ENCODE measurements at regions not wholly inside any gene's neighbourhood (a gene's known extent, or its start where the extent isn't known, plus 50 kb on each side); places are given as distances from the start of the nearest gene placed in this dataset.
A peak's percentile ranks its signal among the peaks of the same experiment; 100 is the strongest.

- H3K4me2 ChIP-seq (ENCODE audit: unreplicated experiment): no peak overlapping the region
- H3K4me1 ChIP-seq (ENCODE audit: insufficient read depth): no peaks in the 10 kb centered on the region
- TF ChIP-seq EZH2 (IDR thresholded peaks at IDR 0.05; ENCODE audit: insufficient read depth, poor library complexity, severe bottlenecking) (no peak), EZH2phosphoT487 (IDR thresholded peaks at IDR 0.05; ENCODE audit: insufficient read depth, low read depth) (no peak)
- DNase-seq: no peak
- H3K27me3 ChIP-seq (replicated peaks; ENCODE audit: insufficient read depth): no peaks in the 10 kb centered on the region
- no peaks in the 10 kb centered on the region for H3K36me3 ChIP-seq (ENCODE audit: low read depth)
- in situ Hi-C loops (cut with MboI): no loop called here
- H3K79me2 ChIP-seq (ENCODE audit: insufficient read depth): no peaks in the 10 kb centered on the region
- H3F3A ChIP-seq (ENCODE audit: insufficient read depth): no peaks in the 10 kb centered on the region
- H3K9me2 ChIP-seq (ENCODE audit: insufficient read depth): no peaks in the 10 kb centered on the region
- H3K4me3 ChIP-seq: no peak overlapping the region
- no peak overlapping the region for H3K9ac ChIP-seq
- no peak overlapping the region for H3K27ac ChIP-seq
- H3K9me3 ChIP-seq (ENCODE audit: low read depth): no peaks in the 10 kb centered on the region
- no peaks in the 10 kb centered on the region for H4K20me1 ChIP-seq (ENCODE audit: insufficient read depth)
- no peak overlapping the region for H2AFZ ChIP-seq
Measured at GRCh38 chr2:56515399-56515798, 331.6 kb downstream of the CCDC85A start.

- Histone ChIP-seq H3K27me3 (replicated peaks; ENCODE audit: insufficient read depth) (no peaks in the 10 kb centered on the region), H3K9me2 (ENCODE audit: insufficient read depth) (no peaks in the 10 kb centered on the region), H3K4me1 (ENCODE audit: insufficient read depth) (peaks cover 6% of the 10 kb centered on the region; the same call in 1 of the 2 replicates), H3K36me3 (ENCODE audit: low read depth) (no peaks in the 10 kb centered on the region), H3F3A (ENCODE audit: insufficient read depth) (no peaks in the 10 kb centered on the region), H3K4me3 (no peak overlapping the region), H3K9me3 (ENCODE audit: low read depth) (no peaks in the 10 kb centered on the region), H3K27ac (no peak overlapping the region), H4K20me1 (ENCODE audit: insufficient read depth) (no peaks in the 10 kb centered on the region), H3K4me2 (ENCODE audit: unreplicated experiment) (no peak overlapping the region), H3K9ac (no peak overlapping the region), H3K79me2 (ENCODE audit: insufficient read depth) (no peaks in the 10 kb centered on the region), H2AFZ (no peak overlapping the region)
- TF ChIP-seq EZH2 (IDR thresholded peaks at IDR 0.05; ENCODE audit: insufficient read depth, poor library complexity, severe bottlenecking) (no peak), EZH2phosphoT487 (IDR thresholded peaks at IDR 0.05; ENCODE audit: insufficient read depth, low read depth) (no peak)
- DNase-seq: peak; percentile 5
- 19 to 21% methylated on average over 1 of the region's 1 CpG for WGBS, 2 experiments (ENCODE audit: low coverage in 1 of 2, low lambda C conversion rate in 2 of 2, missing lambda C conversion rate in 2 of 2)
- in situ Hi-C loops (cut with MboI): no loop called here
Measured at GRCh38 chr2:56519806-56520205, 336.0 kb downstream of the CCDC85A start.

DNA sequence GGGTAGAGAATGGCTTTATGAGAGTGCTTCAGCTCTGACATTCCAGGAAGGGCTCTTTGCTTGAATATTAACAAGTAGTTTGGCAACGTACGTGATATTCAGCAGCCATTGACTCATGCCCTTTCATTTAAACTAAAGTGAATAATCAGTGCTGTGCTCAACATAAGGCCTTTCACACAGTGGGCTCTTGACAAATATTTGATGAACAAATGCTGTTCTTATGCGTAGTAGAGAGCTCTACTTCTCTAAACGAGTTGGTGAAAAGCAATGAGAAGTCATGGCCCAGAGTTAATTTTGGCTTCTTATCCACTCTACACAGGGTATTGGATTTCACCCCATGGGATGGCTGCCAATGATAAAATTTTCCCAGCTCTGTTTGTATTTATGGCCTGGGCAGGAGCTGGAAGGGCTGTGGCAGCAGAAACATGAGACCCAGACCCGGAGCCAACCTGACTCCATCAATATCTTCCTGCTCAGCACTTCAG is 338.9 kb downstream of the CCDC85A start:
- no peaks in the 10 kb centered on the region for H3K27me3 ChIP-seq (replicated peaks; ENCODE audit: insufficient read depth)
- no peaks in the 10 kb centered on the region for H3K36me3 ChIP-seq (ENCODE audit: low read depth)
- in situ Hi-C loops (cut with MboI): no loop called here
- 22 to 26% methylated on average over 5 of the region's 5 CpGs for WGBS, 2 experiments (ENCODE audit: low coverage in 1 of 2, low lambda C conversion rate in 2 of 2, missing lambda C conversion rate in 2 of 2)
- peaks cover 6% of the 10 kb centered on the region; the same call in 1 of the 2 replicates for H3K4me1 ChIP-seq (ENCODE audit: insufficient read depth)
- no peak overlapping the region for H3K4me3 ChIP-seq
- no peak overlapping the region for H3K9ac ChIP-seq
- H3K9me3 ChIP-seq (ENCODE audit: low read depth): no peaks in the 10 kb centered on the region
- H3K27ac ChIP-seq: peak overlapping the region; percentile 14; the same call in 1 of the 2 replicates
- no peaks in the 10 kb centered on the region for H3K9me2 ChIP-seq (ENCODE audit: insufficient read depth)
- H3K79me2 ChIP-seq (ENCODE audit: insufficient read depth): no peaks in the 10 kb centered on the region
- H3K4me2 ChIP-seq (ENCODE audit: unreplicated experiment): no peak overlapping the region
- no peaks in the 10 kb centered on the region for H4K20me1 ChIP-seq (ENCODE audit: insufficient read depth)
- TF ChIP-seq EZH2 (IDR thresholded peaks at IDR 0.05; ENCODE audit: insufficient read depth, poor library complexity, severe bottlenecking) (no peak), EZH2phosphoT487 (IDR thresholded peaks at IDR 0.05; ENCODE audit: insufficient read depth, low read depth) (no peak)
- H3F3A ChIP-seq (ENCODE audit: insufficient read depth): no peaks in the 10 kb centered on the region
- H2AFZ ChIP-seq: no peak overlapping the region
- DNase-seq: peak; percentile 45

- H3K4me2 ChIP-seq (ENCODE audit: unreplicated experiment): no peak overlapping the region
- no peaks in the 10 kb centered on the region for H3K27me3 ChIP-seq (replicated peaks; ENCODE audit: insufficient read depth)
- in situ Hi-C loops (cut with MboI): no loop called here
- no peaks in the 10 kb centered on the region for H3K79me2 ChIP-seq (ENCODE audit: insufficient read depth)
- no peak for TF ChIP-seq EZH2 (IDR thresholded peaks at IDR 0.05; ENCODE audit: insufficient read depth, poor library complexity, severe bottlenecking)
- TF ChIP-seq EZH2phosphoT487 (IDR thresholded peaks at IDR 0.05; ENCODE audit: insufficient read depth, low read depth): no peak
- H2AFZ ChIP-seq: no peak overlapping the region
- no peak for DNase-seq
- H3K27ac ChIP-seq: no peak overlapping the region
- no peak overlapping the region for H3K9ac ChIP-seq
- H3F3A ChIP-seq (ENCODE audit: insufficient read depth): no peaks in the 10 kb centered on the region
- H4K20me1 ChIP-seq (ENCODE audit: insufficient read depth): no peaks in the 10 kb centered on the region
- H3K9me3 ChIP-seq (ENCODE audit: low read depth): no peaks in the 10 kb centered on the region
- H3K4me1 ChIP-seq (ENCODE audit: insufficient read depth): peaks cover 6% of the 10 kb centered on the region; the same call in 1 of the 2 replicates
- H3K36me3 ChIP-seq (ENCODE audit: low read depth): no peaks in the 10 kb centered on the region
- H3K4me3 ChIP-seq: no peak overlapping the region
- no peaks in the 10 kb centered on the region for H3K9me2 ChIP-seq (ENCODE audit: insufficient read depth)
Measured at GRCh38 chr2:56523816-56524215, 340.0 kb downstream of the CCDC85A start.

Data from GM23248 (cell line).